CD4-positive, alpha-beta T cell (primary cell): ENCODE measurements at regions not wholly inside any gene's neighbourhood (a gene's known extent, or its start where the extent isn't known, plus 50 kb on each side); places are given as distances from the start of the nearest gene placed in this dataset.
A peak's percentile ranks its signal among the peaks of the same experiment; 100 is the strongest.

Source experiments
- ATAC-seq: fragments of 200-7000 bp; cut with Tn5 transposase; one replicate; pipeline ENCODE4 v1.10.0; 2022; ENCODE audit warnings: mild to moderate bottlenecking; ENCODE audit not compliant: poor library complexity
- CTCF ChIA-PET: fragments of 350-600 bp; sonication (Branson Sonifier 250); formaldehyde crosslinking; loops from one replicate; lab custom pipeline; 2021; ENCODE audit warnings: antibody characterized with exemption, inconsistent platforms; lab: Charles Lee
- POLR2A ChIA-PET: fragments of 350-600 bp; sonication (Branson Sonifier 250); formaldehyde crosslinking; loops from one replicate; lab custom pipeline; 2021; ENCODE audit warnings: antibody characterized with exemption, inconsistent platforms; lab: Charles Lee
- DNase-seq, 14 experiments: peaks; one replicate each; pipeline ENCODE4 v3.0.0-alpha.2; 2013 to 2020; ENCODE audit warnings: mixed read lengths in 2 of 14
- H3K27ac ChIP-seq, 2 donors: one replicate each; pipeline versions ENCODE4 v1.5.1 to v1.7.0; 2013; ENCODE audit warnings: low read length in 2 of 2, low read depth in 1 of 2, mild to moderate bottlenecking in 1 of 2
- H3K27me3 ChIP-seq, 2 experiments: 1 replicate in 1 of 2; 2 replicates in 1 of 2; pipeline versions ENCODE4 v1.6.1 to v1.7.0; 2013; ENCODE audit warnings: low read length in 2 of 2, control low read depth in 1 of 2, mild to moderate bottlenecking in 1 of 2, moderate library complexity in 1 of 2; ENCODE audit not compliant: insufficient read depth in 2 of 2, control insufficient read depth in 1 of 2
- H3K36me3 ChIP-seq: one replicate; pipeline ENCODE4 v1.6.1; 2013; ENCODE audit warnings: low read length, control low read depth; ENCODE audit not compliant: insufficient read depth
- H3K4me1 ChIP-seq: one replicate; pipeline ENCODE4 v1.6.1; 2013; ENCODE audit warnings: low read length, control low read depth; ENCODE audit not compliant: insufficient read depth
- H3K4me3 ChIP-seq: one replicate; pipeline ENCODE4 v1.5.1; 2013; ENCODE audit warnings: mild to moderate bottlenecking, low read length, moderate library complexity
- H3K9me3 ChIP-seq, 2 experiments: 1 replicate in 1 of 2; 2 replicates in 1 of 2; pipeline versions ENCODE4 v1.6.1 to v1.7.0; 2013; ENCODE audit warnings: low read length in 2 of 2, mild to moderate bottlenecking in 2 of 2, control low read depth in 1 of 2, moderate library complexity in 1 of 2; ENCODE audit not compliant: control insufficient read depth in 1 of 2, insufficient read depth in 1 of 2
- H3K27ac Mint-ChIP-seq: one replicate; pipeline ENCODE4 v1.8.0; 2020; ENCODE audit warnings: mixed read lengths
- H3K27me3 Mint-ChIP-seq: one replicate; pipeline ENCODE4 v1.8.0; 2021; ENCODE audit warnings: mixed read lengths
- H3K36me3 Mint-ChIP-seq: one replicate; pipeline ENCODE4 v1.8.0; 2021; ENCODE audit warnings: low read depth, mixed read lengths
- H3K4me1 Mint-ChIP-seq: one replicate; pipeline ENCODE4 v1.8.0; 2021; ENCODE audit warnings: low read depth, mixed read lengths
- H3K4me3 Mint-ChIP-seq: one replicate; pipeline ENCODE4 v1.8.0; 2020; ENCODE audit warnings: mild to moderate bottlenecking, mixed read lengths
- H3K9me3 Mint-ChIP-seq: one replicate; pipeline ENCODE4 v1.8.0; 2020; ENCODE audit warnings: mixed read lengths
- intact Hi-C, 2 experiments: fragments of 100-400 bp; cut with DNase I in 1 of 2; cut with micrococcal nuclease in 1 of 2; formaldehyde crosslinking; loops; one replicate each; pipeline versions ENCODE4 v1.15.1 to v1.9.0; 2023 to 2025; cut with DNase I, micrococcal nuclease
- TF ChIP-seq, protein P1 (sequence below): fragments of 200-600 bp; IDR thresholded peaks from one replicate; pipeline ENCODE4 v1.8.0; 2022; ENCODE audit warnings: antibody characterized with exemption, mild to moderate bottlenecking

DNA sequence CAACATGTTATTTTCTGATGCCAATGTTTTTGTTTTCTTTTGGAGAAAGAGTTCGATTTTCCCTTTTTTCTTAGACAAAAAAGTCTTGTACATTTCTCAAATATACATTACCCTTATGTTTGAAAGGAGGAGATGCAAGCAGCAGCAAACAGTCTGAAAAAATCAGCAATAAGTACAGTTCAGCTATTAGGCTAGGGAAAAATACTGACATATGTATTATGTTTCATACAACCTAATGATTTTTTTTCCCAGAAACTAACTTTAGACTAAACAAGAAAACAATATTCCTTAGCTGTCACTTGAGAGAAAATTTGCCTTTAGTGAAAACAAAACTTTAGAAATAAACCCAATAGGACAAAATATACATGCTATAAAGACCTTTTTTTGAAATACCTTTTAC lies 1223.5 kb downstream of the SLITRK1 start:
- H3K9me3 ChIP-seq: peaks cover 0 to 6% of the 10 kb centered on the region in 2 experiments
- no peak for DNase-seq
- peaks cover 5% of the 10 kb centered on the region for H3K9me3 Mint-ChIP-seq

DNA sequence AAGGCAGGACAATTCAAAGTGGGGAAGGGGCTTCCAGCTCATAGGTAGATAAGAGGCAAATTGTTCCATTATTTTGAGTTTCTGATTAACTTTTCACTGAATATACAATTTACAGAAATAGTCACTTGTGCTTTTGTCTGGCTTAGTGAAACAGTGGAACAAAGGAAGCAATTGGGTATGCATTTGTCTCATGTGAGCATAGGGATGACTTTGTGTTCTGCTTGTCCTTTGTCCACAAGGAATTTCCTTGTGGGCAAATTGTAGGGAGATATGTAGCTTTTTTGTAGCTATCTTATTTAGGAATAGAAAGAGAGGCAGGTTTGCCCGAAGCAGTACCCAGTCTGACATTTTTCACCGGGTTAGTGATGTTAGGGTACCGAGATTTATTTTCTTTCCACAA lies 1224.8 kb downstream of the SLITRK1 start:
- H3K36me3 ChIP-seq: no peaks in the 10 kb centered on the region
- TF ChIP-seq, protein P1, sequence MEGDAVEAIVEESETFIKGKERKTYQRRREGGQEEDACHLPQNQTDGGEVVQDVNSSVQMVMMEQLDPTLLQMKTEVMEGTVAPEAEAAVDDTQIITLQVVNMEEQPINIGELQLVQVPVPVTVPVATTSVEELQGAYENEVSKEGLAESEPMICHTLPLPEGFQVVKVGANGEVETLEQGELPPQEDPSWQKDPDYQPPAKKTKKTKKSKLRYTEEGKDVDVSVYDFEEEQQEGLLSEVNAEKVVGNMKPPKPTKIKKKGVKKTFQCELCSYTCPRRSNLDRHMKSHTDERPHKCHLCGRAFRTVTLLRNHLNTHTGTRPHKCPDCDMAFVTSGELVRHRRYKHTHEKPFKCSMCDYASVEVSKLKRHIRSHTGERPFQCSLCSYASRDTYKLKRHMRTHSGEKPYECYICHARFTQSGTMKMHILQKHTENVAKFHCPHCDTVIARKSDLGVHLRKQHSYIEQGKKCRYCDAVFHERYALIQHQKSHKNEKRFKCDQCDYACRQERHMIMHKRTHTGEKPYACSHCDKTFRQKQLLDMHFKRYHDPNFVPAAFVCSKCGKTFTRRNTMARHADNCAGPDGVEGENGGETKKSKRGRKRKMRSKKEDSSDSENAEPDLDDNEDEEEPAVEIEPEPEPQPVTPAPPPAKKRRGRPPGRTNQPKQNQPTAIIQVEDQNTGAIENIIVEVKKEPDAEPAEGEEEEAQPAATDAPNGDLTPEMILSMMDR: no peak
- H3K4me3 Mint-ChIP-seq: no peak overlapping the region
- peaks cover 0 to 6% of the 10 kb centered on the region in 2 experiments for H3K9me3 ChIP-seq
- no peaks in the 10 kb centered on the region for H3K4me1 Mint-ChIP-seq
- intact Hi-C loops: no loop called here
- H3K27me3 Mint-ChIP-seq: no peaks in the 10 kb centered on the region
- H3K27me3 ChIP-seq: no peaks in the 10 kb centered on the region
- ChIA-PET POLR2A (no interaction called here), CTCF (no interaction called here)
- H3K36me3 Mint-ChIP-seq: no peaks in the 10 kb centered on the region
- H3K9me3 Mint-ChIP-seq: peaks cover 5% of the 10 kb centered on the region
- DNase-seq (no peak), ATAC-seq (no peak)
- H3K4me1 ChIP-seq: no peaks in the 10 kb centered on the region
- no peak overlapping the region for H3K4me3 ChIP-seq
- H3K27ac Mint-ChIP-seq: no peak overlapping the region
- no peak overlapping the region for H3K27ac ChIP-seq

More for the DNA sequence above, 1223.5 kb downstream of the SLITRK1 start:
- POLR2A ChIA-PET: no interaction called here
- intact Hi-C loops: no loop called here
- Histone ChIP-seq H3K27me3 (no peaks in the 10 kb centered on the region), H3K4me1 (no peaks in the 10 kb centered on the region), H3K27ac (no peak overlapping the region), H3K4me3 (no peak overlapping the region), H3K36me3 (no peaks in the 10 kb centered on the region)
- H3K4me1 Mint-ChIP-seq: no peaks in the 10 kb centered on the region
- H3K4me3 Mint-ChIP-seq: no peak overlapping the region
- no peak overlapping the region for H3K27ac Mint-ChIP-seq
- TF ChIP-seq, protein P1: no peak
- H3K36me3 Mint-ChIP-seq: no peaks in the 10 kb centered on the region
- no peak for ATAC-seq
- CTCF ChIA-PET: no interaction called here
- H3K27me3 Mint-ChIP-seq: no peaks in the 10 kb centered on the region

DNA sequence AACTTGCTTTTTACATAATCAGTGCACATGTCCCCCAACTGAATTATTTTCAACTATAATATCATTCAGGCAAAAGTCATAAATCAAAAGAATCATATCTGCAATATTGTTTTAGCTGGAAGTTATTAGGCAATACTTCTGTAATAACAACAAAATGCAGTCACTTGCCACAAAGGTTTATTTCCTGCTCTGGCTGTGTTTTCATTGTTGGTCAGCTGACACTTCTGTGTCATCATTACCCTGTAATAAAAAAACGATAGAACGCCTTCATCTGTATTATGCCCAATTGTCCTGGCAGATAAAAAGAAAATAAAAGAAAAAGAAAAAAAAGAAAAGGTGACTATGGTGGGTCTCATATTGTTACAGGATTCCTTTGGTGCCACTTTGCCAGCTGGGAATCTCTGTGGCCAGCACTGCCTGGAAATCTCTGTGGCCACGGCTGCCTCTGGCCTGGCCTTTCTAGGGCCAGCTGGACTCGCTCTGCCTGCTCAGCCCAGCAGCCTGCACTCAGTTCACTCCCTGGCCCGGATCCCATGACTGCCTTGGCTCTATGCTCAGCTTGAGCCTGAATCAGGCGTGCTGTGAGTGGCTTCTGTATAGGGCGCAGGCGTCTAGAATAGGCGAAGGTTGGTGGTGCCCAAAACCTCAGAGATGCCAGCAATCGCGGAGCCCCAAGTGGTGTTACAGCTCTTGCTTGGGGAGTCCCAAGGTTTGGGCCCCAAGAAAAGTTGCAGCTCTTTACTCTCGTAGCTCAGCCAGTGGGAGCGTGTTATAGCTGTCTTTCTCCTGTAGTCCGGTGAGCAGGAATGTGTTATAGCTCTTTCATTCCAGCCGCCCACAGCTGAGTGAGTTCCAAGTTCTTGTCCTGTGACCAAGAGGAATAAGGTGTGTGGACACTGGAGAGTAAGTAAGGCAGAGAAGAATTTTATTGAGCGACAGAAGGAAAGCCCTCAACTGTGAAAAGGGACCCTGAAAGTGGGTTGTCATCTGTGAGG lies 1227.1 kb downstream of the SLITRK1 start:
- peak in 1 of 14 experiments; percentile 5 for DNase-seq
- Mint-ChIP-seq H3K4me1 (no peaks in the 10 kb centered on the region), H3K9me3 (peaks cover 3% of the 10 kb centered on the region), H3K4me3 (no peak overlapping the region), H3K27ac (no peak overlapping the region), H3K36me3 (no peaks in the 10 kb centered on the region), H3K27me3 (no peaks in the 10 kb centered on the region)
- ATAC-seq: no peak
- no peak overlapping the region for H3K27ac ChIP-seq
- CTCF ChIA-PET: no interaction called here
- H3K4me3 ChIP-seq: no peak overlapping the region
- intact Hi-C loops: no loop called here
- POLR2A ChIA-PET: no interaction called here
- H3K27me3 ChIP-seq: no peaks in the 10 kb centered on the region
- no peaks in the 10 kb centered on the region for H3K36me3 ChIP-seq
- H3K4me1 ChIP-seq: no peaks in the 10 kb centered on the region
- H3K9me3 ChIP-seq: peaks cover 0 to 6% of the 10 kb centered on the region in 2 experiments
- TF ChIP-seq, protein P1: no peak
